Esophagus squamous epithelium (tissue), 4 donors: ENCODE measurements at regions not wholly inside any gene's neighbourhood (a gene's known extent, or its start where the extent isn't known, plus 50 kb on each side); places are given as distances from the start of the nearest gene placed in this dataset.

Experiments
- POLR2A ChIP-seq, 4 donors: fragments of 450-650 bp; IDR thresholded peaks; one replicate each; pipeline ENCODE4 v1.6.1; 2017; ENCODE audit warnings: antibody characterized with exemption in 4 of 4, mild to moderate bottlenecking in 4 of 4, moderate library complexity in 3 of 4
- TF ChIP-seq, protein P1 (sequence below), 6 experiments: fragments of 450-650 bp in 4 of 6; fragments of 200-600 bp in 2 of 6; sonication (generic) in 2 of 6; IDR thresholded peaks; one replicate each; pipeline ENCODE4 v1.5.1; 2016 to 2019; ENCODE audit warnings: antibody characterized with exemption in 6 of 6, mild to moderate bottlenecking in 4 of 6, moderate library complexity in 4 of 6

DNA sequence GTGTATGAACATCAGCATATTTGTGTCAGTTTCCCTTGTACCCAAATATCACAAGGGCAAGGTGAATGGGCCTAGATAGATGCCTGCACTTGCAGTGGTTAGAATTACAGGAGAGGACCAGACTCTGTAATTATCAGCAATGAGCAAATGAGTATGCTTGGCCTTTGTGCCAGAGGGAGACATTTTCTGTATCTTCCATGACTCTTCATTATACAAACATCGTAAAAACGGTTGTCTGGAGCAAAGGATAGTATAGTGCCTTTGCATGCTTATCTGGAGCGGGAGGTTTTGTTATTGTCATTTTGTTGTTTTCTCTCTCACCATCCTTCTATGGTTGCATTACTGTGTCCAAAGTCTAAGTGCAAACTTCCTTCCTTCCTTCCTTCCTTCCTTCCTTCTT is 1568.5 kb upstream of the NUDT12 start:
- TF ChIP-seq, protein P1, sequence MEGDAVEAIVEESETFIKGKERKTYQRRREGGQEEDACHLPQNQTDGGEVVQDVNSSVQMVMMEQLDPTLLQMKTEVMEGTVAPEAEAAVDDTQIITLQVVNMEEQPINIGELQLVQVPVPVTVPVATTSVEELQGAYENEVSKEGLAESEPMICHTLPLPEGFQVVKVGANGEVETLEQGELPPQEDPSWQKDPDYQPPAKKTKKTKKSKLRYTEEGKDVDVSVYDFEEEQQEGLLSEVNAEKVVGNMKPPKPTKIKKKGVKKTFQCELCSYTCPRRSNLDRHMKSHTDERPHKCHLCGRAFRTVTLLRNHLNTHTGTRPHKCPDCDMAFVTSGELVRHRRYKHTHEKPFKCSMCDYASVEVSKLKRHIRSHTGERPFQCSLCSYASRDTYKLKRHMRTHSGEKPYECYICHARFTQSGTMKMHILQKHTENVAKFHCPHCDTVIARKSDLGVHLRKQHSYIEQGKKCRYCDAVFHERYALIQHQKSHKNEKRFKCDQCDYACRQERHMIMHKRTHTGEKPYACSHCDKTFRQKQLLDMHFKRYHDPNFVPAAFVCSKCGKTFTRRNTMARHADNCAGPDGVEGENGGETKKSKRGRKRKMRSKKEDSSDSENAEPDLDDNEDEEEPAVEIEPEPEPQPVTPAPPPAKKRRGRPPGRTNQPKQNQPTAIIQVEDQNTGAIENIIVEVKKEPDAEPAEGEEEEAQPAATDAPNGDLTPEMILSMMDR (IDR thresholded peaks at IDR 0.05), result no peak
- no peak for TF ChIP-seq POLR2A (IDR thresholded peaks at IDR 0.05)
